SKM-1 (cell line): ENCODE measurements at regions not wholly inside any gene's neighbourhood (a gene's known extent, or its start where the extent isn't known, plus 50 kb on each side); places are given as distances from the start of the nearest gene placed in this dataset.
"Not testable (repeated sequence)": the region's sequence is repeated elsewhere in the genome, so short reads cannot be mapped to it uniquely, and the experiment has no call there.

ENCODE experiments used
- DNase-seq: peaks from one replicate; lab custom pipeline; 2025; ENCODE audit not compliant: unreplicated experiment; lab: John Stamatoyannopoulos, UW

GRCh38 chr4:20124317-20125026 lies 127.2 kb upstream of the SLIT2 start:
- no peak for DNase-seq

- no peak for DNase-seq
These were observed 129.3 kb upstream of the SLIT2 start for GRCh38 chr4:20122198-20122988.

- DNase-seq, result no peak
These were observed 132.6 kb upstream of the SLIT2 start for GRCh38 chr4:20119141-20119540.

- DNase-seq, result no peak
These were observed 142.3 kb upstream of the SLIT2 start for GRCh38 chr4:20109391-20109790.

- DNase-seq, result no peak
These were observed 144.8 kb upstream of the SLIT2 start for GRCh38 chr4:20106921-20107320.

- no peak for DNase-seq
These were observed 149.9 kb upstream of the SLIT2 start for GRCh38 chr4:20101831-20102230.

- no peak for DNase-seq
These were observed 154.8 kb upstream of the SLIT2 start for GRCh38 chr4:20096911-20097310.

- no peak for DNase-seq
These were observed 155.7 kb upstream of the SLIT2 start for GRCh38 chr4:20095805-20096541.

- no peak for DNase-seq
These were observed 159.9 kb upstream of the SLIT2 start for GRCh38 chr4:20091781-20092180.

GRCh38 chr4:20087522-20087911 lies 164.2 kb upstream of the SLIT2 start:
- DNase-seq, result no peak

GRCh38 chr4:20086799-20087521 lies 164.7 kb upstream of the SLIT2 start:
- peak; percentile 17 for DNase-seq

- no peak for DNase-seq
These were observed 165.5 kb upstream of the SLIT2 start for GRCh38 chr4:20086067-20086798.

- DNase-seq, result no peak
These were observed 166.1 kb upstream of the SLIT2 start for GRCh38 chr4:20085653-20086052.

GRCh38 chr4:20085156-20085555 lies 166.5 kb upstream of the SLIT2 start:
- DNase-seq, result no peak

GRCh38 chr4:20084488-20084887 lies 167.2 kb upstream of the SLIT2 start:
- DNase-seq, result peak; percentile 8

- no peak for DNase-seq
These were observed 173.1 kb upstream of the SLIT2 start for GRCh38 chr4:20078644-20079043.

- no peak for DNase-seq
These were observed 176.3 kb upstream of the SLIT2 start for GRCh38 chr4:20075248-20075871.

- DNase-seq, result no peak
These were observed 177.3 kb upstream of the SLIT2 start for GRCh38 chr4:20074450-20074849.

- DNase-seq, result no peak
These were observed 185.8 kb upstream of the SLIT2 start for GRCh38 chr4:20065952-20066351.

GRCh38 chr4:20062857-20063256 lies 188.8 kb upstream of the SLIT2 start:
- not testable (repeated sequence) for DNase-seq
